GM21737 (cell line): ENCODE measurements at regions not wholly inside any gene's neighbourhood (a gene's known extent, or its start where the extent isn't known, plus 50 kb on each side); places are given as distances from the start of the nearest gene placed in this dataset.

Experiments
- ATAC-seq: cut with Tn5 transposase; IDR thresholded peaks from one replicate; pipeline ENCODE4 v1.9.1; 2021; ENCODE audit warnings: mild to moderate bottlenecking, moderate library complexity; ENCODE audit not compliant: unreplicated experiment

GRCh38 chr4:20302336-20302735 lies 50.6 kb downstream of the SLIT2 start:
- ATAC-seq, result no peak

- ATAC-seq, result no peak
These were observed 54.3 kb downstream of the SLIT2 start for GRCh38 chr4:20305976-20306375.

GRCh38 chr4:20311856-20312255 lies 60.2 kb downstream of the SLIT2 start:
- no peak for ATAC-seq

- no peak for ATAC-seq
These were observed 61.7 kb downstream of the SLIT2 start for GRCh38 chr4:20313237-20314030.

GRCh38 chr4:20317424-20317985 lies 65.8 kb downstream of the SLIT2 start:
- ATAC-seq, result no peak

GRCh38 chr4:20318001-20318908 lies 66.5 kb downstream of the SLIT2 start:
- no peak for ATAC-seq

- no peak for ATAC-seq
These were observed 67.2 kb downstream of the SLIT2 start for GRCh38 chr4:20318909-20319277.

- ATAC-seq, result no peak
These were observed 68.3 kb downstream of the SLIT2 start for GRCh38 chr4:20319825-20320612.

- ATAC-seq, result no peak
These were observed 72.3 kb downstream of the SLIT2 start for GRCh38 chr4:20323991-20324390.

- ATAC-seq, result no peak
These were observed 74.8 kb downstream of the SLIT2 start for GRCh38 chr4:20326460-20326859.

- ATAC-seq, result no peak
These were observed 75.3 kb downstream of the SLIT2 start for GRCh38 chr4:20326977-20327376.

- ATAC-seq, result no peak
These were observed 76.1 kb downstream of the SLIT2 start for GRCh38 chr4:20327808-20328207.

GRCh38 chr4:20331642-20332041 lies 79.9 kb downstream of the SLIT2 start:
- no peak for ATAC-seq

- ATAC-seq, result no peak
These were observed 81.5 kb downstream of the SLIT2 start for GRCh38 chr4:20333141-20333715.

- ATAC-seq, result no peak
These were observed 85.6 kb downstream of the SLIT2 start for GRCh38 chr4:20337261-20337664.

- ATAC-seq, result no peak
These were observed 87.1 kb downstream of the SLIT2 start for GRCh38 chr4:20338841-20339240.

GRCh38 chr4:20341134-20341738 lies 89.5 kb downstream of the SLIT2 start:
- ATAC-seq, result no peak

- ATAC-seq, result no peak
These were observed 95.8 kb downstream of the SLIT2 start for GRCh38 chr4:20347531-20347930.

- no peak for ATAC-seq
These were observed 96.7 kb downstream of the SLIT2 start for GRCh38 chr4:20348411-20348810.
